Inflammatory macrophage treated with lipopolysaccharide for 4 hours (primary cell): ENCODE measurements at regions not wholly inside any gene's neighbourhood (a gene's known extent, or its start where the extent isn't known, plus 50 kb on each side); places are given as distances from the start of the nearest gene placed in this dataset.

Source experiments
- DNase-seq: peaks from one replicate; pipeline ENCODE4 v3.0.0-alpha.2; 2020

- no peak for DNase-seq
Measured at GRCh38 chr12:13745111-13745860, 236.1 kb downstream of the GRIN2B start.

DNA sequence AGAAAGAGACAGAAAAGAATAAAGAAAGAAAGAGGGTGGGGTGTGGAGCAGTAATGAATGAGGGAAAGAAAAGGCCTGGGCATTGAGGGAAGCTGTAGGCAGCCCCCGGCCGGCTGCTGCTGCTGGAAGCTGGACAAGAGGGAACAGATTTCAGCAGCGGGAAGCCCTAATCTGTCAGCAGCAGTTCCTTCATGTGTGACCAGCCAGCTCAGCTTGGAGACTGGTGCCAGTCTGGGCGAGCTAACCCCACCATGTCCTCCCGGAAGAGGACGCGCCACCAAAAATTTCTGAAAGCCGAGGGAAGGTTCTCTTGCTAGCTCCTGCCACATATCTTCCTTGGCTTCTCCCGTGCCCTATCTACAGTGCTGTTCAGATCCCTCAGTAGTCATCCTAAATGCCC lies 236.8 kb downstream of the GRIN2B start:
- no peak for DNase-seq

DNA sequence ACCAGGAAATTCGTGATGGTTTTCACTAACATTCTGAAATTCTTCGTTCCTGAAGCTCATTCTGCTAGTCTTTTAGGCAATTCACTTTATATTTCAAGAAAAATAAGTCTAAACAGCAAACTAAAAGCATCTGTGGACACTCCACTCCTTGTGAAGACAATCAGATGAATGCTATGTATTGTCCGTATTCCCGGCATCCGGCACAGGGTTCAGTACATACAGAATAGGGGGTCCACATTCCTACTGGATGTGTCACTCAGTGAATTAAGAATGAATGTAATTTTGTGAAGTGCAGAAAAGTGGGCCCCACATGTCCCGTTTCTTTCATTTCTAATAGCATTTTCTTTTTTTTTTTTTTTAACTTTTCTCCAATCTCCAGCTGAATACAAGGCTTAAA lies 241.3 kb downstream of the GRIN2B start:
- DNase-seq = no peak

DNA sequence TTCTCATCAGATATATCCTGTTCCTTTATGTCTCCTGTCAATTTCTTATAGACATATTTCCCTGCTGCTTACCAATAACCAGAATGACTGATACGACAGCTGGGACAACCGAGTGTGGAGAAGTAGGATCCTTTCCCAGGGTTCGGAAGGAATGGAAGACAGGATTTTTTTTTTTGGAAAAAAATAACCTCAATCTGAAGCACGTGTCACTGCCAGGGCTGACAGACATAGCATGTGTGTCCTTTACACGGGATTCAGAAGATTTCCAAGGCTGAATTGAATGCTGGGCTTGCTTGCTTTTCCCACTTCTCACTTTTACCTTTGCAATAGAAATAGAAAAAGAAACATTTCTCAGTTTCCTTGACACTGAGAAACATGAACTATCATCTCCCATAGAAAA lies 245.7 kb downstream of the GRIN2B start:
- DNase-seq = no peak

- no peak for DNase-seq
Measured at GRCh38 chr12:13734584-13735152, 246.7 kb downstream of the GRIN2B start.

GRCh38 chr12:13727707-13728195 lies 253.7 kb downstream of the GRIN2B start:
- DNase-seq = no peak

DNA sequence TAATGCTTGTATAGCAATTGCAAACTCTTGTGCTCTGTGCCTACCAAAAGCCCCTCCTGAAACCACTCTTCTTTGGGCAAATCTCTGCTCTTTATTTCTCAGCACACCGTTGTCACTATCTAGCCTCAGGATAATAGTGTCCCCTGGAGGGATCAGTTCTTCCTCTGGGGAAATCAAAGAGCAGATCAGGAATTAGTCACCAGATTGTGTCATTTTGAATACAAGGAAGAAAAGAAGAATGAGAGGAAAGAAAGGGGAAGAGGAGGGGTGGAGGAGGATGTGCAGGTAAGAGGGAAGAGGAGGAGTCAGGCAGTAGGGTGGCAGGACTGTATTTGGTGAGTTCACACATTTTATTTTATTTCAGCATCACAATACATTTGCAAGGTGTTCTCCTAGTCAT lies 256.4 kb downstream of the GRIN2B start:
- no peak for DNase-seq

GRCh38 chr12:13724136-13724535 lies 257.3 kb downstream of the GRIN2B start:
- no peak for DNase-seq

DNA sequence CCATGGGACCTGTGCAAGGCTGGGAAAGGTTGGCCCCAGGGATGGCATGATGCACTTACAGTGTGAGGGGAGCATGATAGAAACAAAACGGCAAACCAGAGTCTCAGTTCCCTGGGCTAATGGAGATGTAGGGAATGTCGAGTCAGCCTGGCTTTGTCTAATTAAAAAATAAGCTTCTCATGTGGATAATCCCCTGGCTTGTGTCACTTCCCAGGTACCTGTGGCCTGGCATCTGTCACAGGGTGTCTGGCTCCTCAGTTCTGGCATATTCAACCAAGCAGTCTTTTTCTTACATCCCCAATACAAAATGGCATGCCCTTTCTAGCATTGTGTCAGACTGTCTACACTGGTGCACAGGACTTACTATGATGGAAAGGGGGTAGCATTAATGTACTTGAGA lies 261.4 kb downstream of the GRIN2B start:
- DNase-seq = no peak

GRCh38 chr12:13718271-13718670 lies 263.1 kb downstream of the GRIN2B start:
- no peak for DNase-seq

DNA sequence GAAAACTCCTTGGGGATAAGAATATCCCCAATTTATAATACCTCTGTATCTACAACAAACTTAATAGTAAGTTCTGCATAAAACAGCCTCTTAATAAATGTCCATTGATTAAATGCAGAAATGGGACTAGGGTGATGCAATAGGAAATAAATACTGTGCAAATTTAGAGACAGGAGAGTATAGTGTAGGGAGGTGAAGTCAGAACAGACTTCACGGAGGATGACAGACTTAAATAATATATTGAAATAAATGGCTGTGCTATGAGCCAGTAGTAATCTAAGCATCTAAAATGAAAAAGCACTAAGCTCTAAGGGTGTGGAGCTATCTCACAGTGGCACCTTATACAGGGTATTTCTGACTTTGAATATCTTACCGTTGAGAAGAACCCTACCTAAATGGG lies 265.3 kb downstream of the GRIN2B start:
- DNase-seq = no peak

DNA sequence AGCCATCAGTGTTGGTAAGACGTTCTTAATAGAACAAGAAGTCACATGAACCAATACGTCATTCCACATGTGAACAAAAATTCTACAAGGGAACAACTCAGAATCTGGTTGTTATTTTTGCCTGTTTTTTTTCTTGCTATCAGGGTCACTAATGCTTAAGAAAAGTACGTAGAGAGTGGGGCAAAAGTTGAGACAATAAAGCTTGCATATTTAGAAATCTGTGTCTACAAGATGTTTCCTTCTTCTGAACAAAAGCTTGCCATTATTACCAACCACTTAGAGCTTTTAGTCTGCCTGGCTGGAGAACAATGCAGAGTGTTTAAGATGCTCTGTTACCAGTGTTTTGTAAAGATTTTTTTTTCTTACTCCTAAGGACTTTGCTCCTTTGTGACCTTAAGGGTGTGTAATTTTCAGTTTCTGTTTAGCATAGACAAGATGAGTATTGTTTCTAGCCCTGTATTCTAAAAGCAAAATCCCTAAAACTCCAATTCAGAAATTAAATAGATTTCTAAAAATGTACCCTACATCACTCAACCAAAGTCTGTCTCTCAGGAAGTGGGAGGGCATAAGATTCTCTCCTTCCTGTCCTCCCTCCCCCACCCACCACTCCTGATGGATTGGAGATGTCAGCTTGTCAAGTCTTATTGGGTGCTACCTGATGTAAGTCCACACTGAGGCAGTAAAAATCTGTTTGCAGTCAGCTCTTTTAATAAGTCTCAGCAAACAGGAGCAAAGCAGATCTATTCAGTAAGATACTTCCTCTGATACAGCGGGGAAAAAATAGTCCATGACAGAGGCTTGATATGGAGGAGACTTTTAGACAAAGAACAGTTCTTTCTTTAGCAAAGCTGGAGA lies 267.6 kb downstream of the GRIN2B start:
- no peak for DNase-seq

DNA sequence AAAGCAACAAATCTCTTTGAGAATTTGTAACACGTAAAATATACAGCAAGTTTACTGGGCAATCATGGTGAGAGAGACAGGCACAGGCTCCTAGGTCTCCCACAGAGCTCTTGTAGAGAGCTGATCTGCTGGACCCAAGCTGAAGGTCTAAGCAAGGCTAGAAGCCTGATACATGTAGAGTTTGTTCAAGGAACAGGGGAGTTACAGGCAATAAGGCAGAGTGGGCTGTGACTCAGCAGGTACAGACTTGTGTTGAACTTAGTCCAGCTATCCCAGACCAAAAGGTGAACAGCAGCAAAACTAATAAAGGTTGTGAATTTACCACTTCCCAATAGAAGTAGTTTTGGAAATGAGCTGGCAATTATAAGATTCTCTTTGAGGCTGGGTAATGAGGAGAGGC lies 273.6 kb downstream of the GRIN2B start:
- DNase-seq = no peak

DNA sequence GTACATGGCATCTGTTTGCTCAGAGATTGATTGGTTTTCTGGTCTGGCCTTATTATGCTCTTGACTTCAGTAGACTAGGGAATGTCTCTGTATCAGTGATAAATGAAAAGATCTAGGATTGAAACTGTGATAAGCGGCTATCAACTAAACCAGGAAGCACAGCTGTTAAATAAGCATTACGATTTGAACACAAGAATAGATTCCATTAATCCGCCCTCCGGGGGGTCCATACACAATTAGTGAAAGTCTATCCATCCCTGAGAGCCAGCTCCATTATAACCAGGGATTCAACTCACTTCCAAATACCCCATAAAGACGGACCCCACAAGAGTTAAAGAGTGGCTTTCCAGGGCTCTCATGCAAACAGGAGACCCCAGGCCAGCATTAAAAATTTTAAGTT lies 279.0 kb downstream of the GRIN2B start:
- DNase-seq = no peak

- DNase-seq = no peak
Measured at GRCh38 chr12:13701502-13701901, 279.9 kb downstream of the GRIN2B start.

DNA sequence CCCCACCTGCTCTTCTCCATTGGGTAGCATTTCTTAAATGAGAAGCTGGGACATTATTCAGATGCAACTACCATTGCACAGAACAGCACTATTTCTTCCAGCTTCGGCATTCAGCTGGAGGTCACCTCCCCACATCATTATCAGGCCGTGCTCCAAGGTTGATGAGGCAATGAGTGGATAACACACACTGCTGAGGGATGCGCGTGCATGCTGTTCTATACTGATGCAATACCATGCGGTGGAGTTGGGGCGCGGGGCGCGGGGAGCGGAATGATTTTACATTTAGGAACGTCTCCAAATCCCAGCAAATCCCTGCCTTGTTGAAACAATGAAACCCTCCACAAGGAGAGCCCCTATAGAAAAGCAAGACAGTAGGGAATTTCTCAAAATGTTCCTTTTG lies 283.4 kb downstream of the GRIN2B start:
- DNase-seq = no peak

- DNase-seq = no peak
Measured at GRCh38 chr12:13695781-13696180, 285.6 kb downstream of the GRIN2B start.

DNA sequence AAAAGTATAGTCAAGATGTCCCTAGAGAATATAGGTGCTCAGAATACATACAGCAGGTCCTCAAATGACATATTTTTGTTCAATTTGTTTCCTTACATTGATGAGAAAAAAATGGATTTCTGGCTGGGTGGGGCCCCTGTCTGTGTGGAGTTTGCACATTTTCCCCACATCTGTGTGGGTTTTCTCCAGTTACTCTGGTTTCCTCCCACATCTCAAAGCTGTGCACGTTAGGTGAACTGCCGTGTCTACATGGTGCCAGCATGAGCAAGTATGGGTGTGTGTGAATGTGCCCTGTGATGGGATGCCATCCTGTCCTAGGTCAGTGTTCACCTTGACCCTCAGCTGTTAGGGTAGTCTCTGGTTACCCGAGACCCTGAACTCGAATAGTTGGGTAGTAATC lies 289.1 kb downstream of the GRIN2B start:
- DNase-seq = no peak

GRCh38 chr12:13691598-13691997 lies 289.8 kb downstream of the GRIN2B start:
- DNase-seq = no peak

DNA sequence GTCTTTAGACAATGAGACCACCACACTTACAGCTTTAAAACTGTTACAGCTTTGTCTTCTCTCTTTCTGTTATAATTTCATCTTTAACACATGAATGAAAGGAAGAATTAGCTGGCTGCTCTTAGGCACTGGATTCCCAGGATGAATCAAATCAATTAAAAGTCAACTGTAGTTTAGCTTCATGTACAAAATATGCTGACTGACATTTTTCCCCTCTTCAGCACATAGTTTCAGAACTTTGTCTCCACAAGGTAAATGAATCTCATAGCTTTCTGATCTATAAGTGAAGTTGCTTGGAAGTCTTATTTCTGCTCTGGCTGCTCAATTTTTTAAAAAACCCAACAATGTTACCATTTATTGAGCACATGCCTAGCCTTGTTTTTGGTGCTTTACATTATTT lies 293.8 kb downstream of the GRIN2B start:
- no peak for DNase-seq

DNA sequence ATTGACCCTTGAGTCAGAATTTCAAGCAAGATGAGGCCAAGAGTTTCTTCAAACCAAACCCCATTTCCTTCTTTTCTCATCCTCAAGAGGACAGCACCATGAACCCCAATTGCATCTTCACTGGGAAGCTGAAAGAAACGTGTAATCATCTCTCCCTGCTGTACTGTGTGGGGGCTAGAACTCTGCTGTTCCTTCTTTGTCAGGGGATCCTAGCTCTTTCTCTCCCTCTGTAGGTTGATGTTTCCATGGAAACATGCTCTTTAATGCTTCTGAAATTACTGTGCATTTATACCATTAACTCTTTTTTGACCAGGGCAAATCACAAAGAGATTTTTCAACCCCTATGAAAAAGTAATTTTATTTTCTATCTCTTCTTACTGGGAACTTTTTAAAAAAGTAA lies 295.1 kb downstream of the GRIN2B start:
- DNase-seq = no peak

GRCh38 chr12:13680916-13681315 lies 300.5 kb downstream of the GRIN2B start:
- no peak for DNase-seq

GRCh38 chr12:13676880-13677279 lies 304.5 kb downstream of the GRIN2B start:
- no peak for DNase-seq

- no peak for DNase-seq
Measured at GRCh38 chr12:13670285-13670866, 311.0 kb downstream of the GRIN2B start.
